Stomach (tissue), 8 donors: ENCODE measurements at regions not wholly inside any gene's neighbourhood (a gene's known extent, or its start where the extent isn't known, plus 50 kb on each side); places are given as distances from the start of the nearest gene placed in this dataset.

Experiments
- DNase-seq, 2 donors: peaks; one replicate each; pipeline versions ENCODE4 v3.0.0 to v3.0.0-alpha.2; 2013 to 2019
- H3K27ac ChIP-seq, 5 donors: fragments of 200-600 bp in 4 of 5; sonication (generic) in 4 of 5; one replicate each; pipeline ENCODE4 v1.5.1; 2013 to 2019; ENCODE audit warnings: mild to moderate bottlenecking in 1 of 5, moderate library complexity in 1 of 5
- H3K27me3 ChIP-seq, 3 donors: fragments of 200-600 bp; sonication (generic); one replicate each; pipeline ENCODE4 v1.5.1; 2017 to 2019; ENCODE audit warnings: mixed run types in 1 of 3
- H3K36me3 ChIP-seq, 4 donors: fragments of 200-600 bp; sonication (generic); 1 replicate in 3 of 4; 2 replicates in 1 of 4; pipeline ENCODE4 v1.5.1; 2016 to 2019
- H3K4me1 ChIP-seq, 4 donors: fragments of 200-600 bp; sonication (generic); one replicate each; pipeline ENCODE4 v1.5.1; 2016 to 2019
- H3K4me3 ChIP-seq, 4 donors: fragments of 200-600 bp; sonication (generic) in 3 of 4; one replicate each; pipeline ENCODE4 v1.5.1; 2016 to 2019; ENCODE audit warnings: mild to moderate bottlenecking in 1 of 4
- H3K9me3 ChIP-seq, 4 donors: fragments of 200-600 bp; sonication (generic); one replicate each; pipeline ENCODE4 v1.5.1; 2016 to 2019
- CTCF ChIP-seq, 7 experiments: fragments of 450-650 bp in 4 of 7; fragments of 200-600 bp in 3 of 7; sonication (generic) in 3 of 7; IDR thresholded peaks; one replicate each; pipeline ENCODE4 v1.5.1; 2016 to 2019; ENCODE audit warnings: antibody characterized with exemption in 7 of 7, control low read depth in 2 of 7, mild to moderate bottlenecking in 1 of 7
- EP300 ChIP-seq: sonication (generic); formaldehyde crosslinking; IDR thresholded peaks from one replicate; pipeline ENCODE4 v1.6.1; 2017; ENCODE audit warnings: antibody characterized with exemption
- POLR2A ChIP-seq, 4 donors: fragments of 450-650 bp; IDR thresholded peaks; one replicate each; pipeline ENCODE4 v1.6.1; 2016; ENCODE audit warnings: antibody characterized with exemption in 4 of 4, control low read depth in 2 of 4, mild to moderate bottlenecking in 1 of 4, moderate library complexity in 1 of 4
- POLR2AphosphoS5 ChIP-seq, 3 donors: sonication (generic); formaldehyde crosslinking; IDR thresholded peaks; one replicate each; pipeline ENCODE4 v1.6.1; 2016; ENCODE audit warnings: antibody characterized with exemption in 3 of 3
- WGBS, 5 donors: extraction: QIAGEN DNeasy Blood & Tissue Kit in 3 of 5; methylation state at CpG; one replicate each; pipeline versions ENCODE4 v1.1.5 to v1.1.7; 2013 to 2018; 5-methylcytosine and 5-hydroxymethylcytosine counted together
- intact Hi-C: fragments of 100-400 bp; cut with DNase I; formaldehyde crosslinking; loops from one replicate; pipeline ENCODE4 v1.15.1; 2023; ENCODE audit warnings: low total_unique reads
- donor health status: healthy with polysubstance abuse.
- donor health status: Bipolar disorder and iron deficiency.
- donor health status: healthy.

GRCh38 chr1:81358151-81358550 is 442.6 kb upstream of the ADGRL2 start:
- H3K27ac ChIP-seq: no peak overlapping the region
- TF ChIP-seq POLR2AphosphoS5 (IDR thresholded peaks at IDR 0.05) (no peak), POLR2A (IDR thresholded peaks at IDR 0.05) (no peak), CTCF (IDR thresholded peaks at IDR 0.05) (no peak), EP300 (no peak)
- WGBS, 5 donors: 55 to 78% (median 71%) methylated on average over 1 of the region's 1 CpG
- intact Hi-C loops: no loop called here
- H3K36me3 ChIP-seq: no peaks in the 10 kb centered on the region
- H3K27me3 ChIP-seq: no peaks in the 10 kb centered on the region
- H3K4me3 ChIP-seq: no peak overlapping the region
- no peaks in the 10 kb centered on the region for H3K9me3 ChIP-seq
- no peak for DNase-seq
- no peaks in the 10 kb centered on the region for H3K4me1 ChIP-seq

GRCh38 chr1:81351864-81352263 is 448.9 kb upstream of the ADGRL2 start:
- WGBS, 5 donors: 68 to 81% (median 79%) methylated on average over 5 of the region's 5 CpGs
- no peak for TF ChIP-seq POLR2A (IDR thresholded peaks at IDR 0.05)
- TF ChIP-seq EP300: no peak
- no peak for TF ChIP-seq POLR2AphosphoS5 (IDR thresholded peaks at IDR 0.05)
- no peak for TF ChIP-seq CTCF (IDR thresholded peaks at IDR 0.05)
- Histone ChIP-seq H3K4me1 (no peaks in the 10 kb centered on the region), H3K9me3 (no peaks in the 10 kb centered on the region), H3K27me3 (no peaks in the 10 kb centered on the region), H3K27ac (no peak overlapping the region), H3K36me3 (no peaks in the 10 kb centered on the region), H3K4me3 (no peak overlapping the region)
- intact Hi-C loops: no loop called here
- DNase-seq: no peak

- H3K4me1 ChIP-seq: no peaks in the 10 kb centered on the region
- H3K36me3 ChIP-seq: no peaks in the 10 kb centered on the region
- H3K27ac ChIP-seq: no peak overlapping the region
- H3K9me3 ChIP-seq: no peaks in the 10 kb centered on the region
- no peak for DNase-seq
- intact Hi-C loops: no loop called here
- H3K4me3 ChIP-seq: no peak overlapping the region
- TF ChIP-seq CTCF (IDR thresholded peaks at IDR 0.05) (no peak), POLR2AphosphoS5 (IDR thresholded peaks at IDR 0.05) (no peak), POLR2A (IDR thresholded peaks at IDR 0.05) (no peak), EP300 (no peak)
- no peaks in the 10 kb centered on the region for H3K27me3 ChIP-seq
- WGBS, 5 donors: 32 to 45% (median 40%) methylated on average over 3 of the region's 3 CpGs
Measured at GRCh38 chr1:81349194-81349965, 451.4 kb upstream of the ADGRL2 start.

GRCh38 chr1:81345110-81345509 is 455.6 kb upstream of the ADGRL2 start:
- no peak for DNase-seq
- Histone ChIP-seq H3K27ac (no peak overlapping the region), H3K4me1 (no peaks in the 10 kb centered on the region), H3K36me3 (no peaks in the 10 kb centered on the region), H3K4me3 (no peak overlapping the region), H3K9me3 (no peaks in the 10 kb centered on the region), H3K27me3 (no peaks in the 10 kb centered on the region)
- WGBS, 5 donors: 91 to 98% (median 95%) methylated on average over 2 of the region's 2 CpGs
- intact Hi-C loops: no loop called here
- TF ChIP-seq POLR2A (IDR thresholded peaks at IDR 0.05): no peak
- TF ChIP-seq POLR2AphosphoS5 (IDR thresholded peaks at IDR 0.05): no peak
- no peak for TF ChIP-seq EP300
- TF ChIP-seq CTCF (IDR thresholded peaks at IDR 0.05): no peak
